PFSK-1 (cell line): ENCODE measurements at regions not wholly inside any gene's neighbourhood (a gene's known extent, or its start where the extent isn't known, plus 50 kb on each side); places are given as distances from the start of the nearest gene placed in this dataset.

ENCODE experiments used
- FOXP2 ChIP-seq: optimal IDR thresholded peaks from 2 replicates; pipeline ENCODE3; 2011; ENCODE audit warnings: borderline replicate concordance, control low read depth, inconsistent platforms; ENCODE audit not compliant: insufficient read depth; ENCODE audit errors: extremely low read length, extremely low read depth
- POLR2AphosphoS5 ChIP-seq: IDR thresholded peaks from 2 replicates; pipeline ENCODE4 v1.6.1; 2012; ENCODE audit warnings: low read depth, mild to moderate bottlenecking, control low read depth, low read length, moderate library complexity
- REST ChIP-seq, 2 experiments: IDR thresholded peaks; 2 replicates each; pipeline versions ENCODE4 v1.6.1 to v1.8.0; 2011 to 2012; ENCODE audit warnings: low read depth in 2 of 2, low read length in 2 of 2, control low read depth in 1 of 2, inconsistent platforms in 1 of 2, mild to moderate bottlenecking in 1 of 2, moderate library complexity in 1 of 2; ENCODE audit not compliant: insufficient read depth in 1 of 2
- SIN3A ChIP-seq: IDR thresholded peaks from 2 replicates; pipeline ENCODE4 v1.6.1; 2012; ENCODE audit warnings: mild to moderate bottlenecking, low read length, moderate library complexity, borderline replicate concordance; ENCODE audit not compliant: insufficient read depth
- TAF1 ChIP-seq: IDR thresholded peaks from 2 replicates; pipeline ENCODE4 v1.6.1; 2012; ENCODE audit warnings: low read length, control low read depth, borderline replicate concordance; ENCODE audit not compliant: insufficient read depth

GRCh38 chr2:66794070-66794469, 359.1 kb downstream of the MEIS1 start:
- TF ChIP-seq SIN3A, result no peak
- TF ChIP-seq POLR2AphosphoS5, result no peak
- no peak for TF ChIP-seq TAF1
- no peak for TF ChIP-seq FOXP2
- no peak for TF ChIP-seq REST (IDR thresholded peaks at IDR 0.05; ENCODE audit: insufficient read depth in 1 of 2, low read depth in 2 of 2, low read length in 2 of 2)

- TF ChIP-seq TAF1, result no peak
- no peak for TF ChIP-seq SIN3A
- no peak for TF ChIP-seq POLR2AphosphoS5
- no peak for TF ChIP-seq REST (IDR thresholded peaks at IDR 0.05; ENCODE audit: insufficient read depth in 1 of 2, low read depth in 2 of 2, low read length in 2 of 2)
- TF ChIP-seq FOXP2, result no peak
These were observed 359.6 kb downstream of the MEIS1 start for GRCh38 chr2:66794551-66794950.

GRCh38 chr2:66802877-66803276, 368.0 kb downstream of the MEIS1 start:
- TF ChIP-seq POLR2AphosphoS5, result no peak

- TF ChIP-seq TAF1 (no peak), REST (IDR thresholded peaks at IDR 0.05; ENCODE audit: insufficient read depth in 1 of 2, low read depth in 2 of 2, low read length in 2 of 2) (no peak), SIN3A (no peak), FOXP2 (no peak), POLR2AphosphoS5 (no peak)
These were observed 368.8 kb downstream of the MEIS1 start for GRCh38 chr2:66803726-66804125.

GRCh38 chr2:66805016-66805865, 370.3 kb downstream of the MEIS1 start:
- TF ChIP-seq REST (IDR thresholded peaks at IDR 0.05; ENCODE audit: insufficient read depth in 1 of 2, low read depth in 2 of 2, low read length in 2 of 2) (no peak), SIN3A (no peak), POLR2AphosphoS5 (no peak), FOXP2 (no peak), TAF1 (no peak)
